GM12891 (cell line): ENCODE measurements at regions not wholly inside any gene's neighbourhood (a gene's known extent, or its start where the extent isn't known, plus 50 kb on each side); places are given as distances from the start of the nearest gene placed in this dataset.

Experiments
- POLR2A ChIP-seq: IDR thresholded peaks from 2 replicates; pipeline ENCODE4 v1.6.1; 2011; ENCODE audit warnings: low read depth, low read length, control low read depth
- POLR2AphosphoS5 ChIP-seq: IDR thresholded peaks from 2 replicates; pipeline ENCODE4 v1.6.1; 2011; ENCODE audit warnings: low read depth, low read length, control low read depth

- TF ChIP-seq POLR2AphosphoS5 (no peak), POLR2A (no peak)
Measured at GRCh38 chr5:141760193-141760592, 78.2 kb upstream of the ARAP3 start.
